HG03097 (cell line): ENCODE measurements at regions not wholly inside any gene's neighbourhood (a gene's known extent, or its start where the extent isn't known, plus 50 kb on each side); places are given as distances from the start of the nearest gene placed in this dataset.
"Not testable (repeated sequence)": the region's sequence is repeated elsewhere in the genome, so short reads cannot be mapped to it uniquely, and the experiment has no call there.

Source experiments
- ATAC-seq: cut with Tn5 transposase; IDR thresholded peaks from one replicate; pipeline ENCODE4 v1.9.1; 2021; ENCODE audit not compliant: unreplicated experiment, low FRiP score

GRCh38 chr2:142758973-142759372 is 118.5 kb upstream of the KYNU start:
- no peak for ATAC-seq

- no peak for ATAC-seq
Observed at GRCh38 chr2:142757111-142757510, 120.4 kb upstream of the KYNU start.

- ATAC-seq = no peak
Observed at GRCh38 chr2:142756430-142756829, 121.0 kb upstream of the KYNU start.

- no peak for ATAC-seq
Observed at GRCh38 chr2:142755191-142755590, 122.3 kb upstream of the KYNU start.

GRCh38 chr2:142754182-142754581 is 123.3 kb upstream of the KYNU start:
- ATAC-seq = no peak

- no peak for ATAC-seq
Observed at GRCh38 chr2:142750858-142751257, 126.6 kb upstream of the KYNU start.

GRCh38 chr2:142748559-142749099 is 128.8 kb upstream of the KYNU start:
- no peak for ATAC-seq

GRCh38 chr2:142745691-142746090 is 131.8 kb upstream of the KYNU start:
- ATAC-seq = no peak

GRCh38 chr2:142742371-142743214 is 134.9 kb upstream of the KYNU start:
- ATAC-seq = no peak

- ATAC-seq = no peak
Observed at GRCh38 chr2:142741764-142742269, 135.6 kb upstream of the KYNU start.

- no peak for ATAC-seq
Observed at GRCh38 chr2:142734770-142735169, 142.7 kb upstream of the KYNU start.

GRCh38 chr2:142734231-142734630 is 143.2 kb upstream of the KYNU start:
- no peak for ATAC-seq

- not testable (repeated sequence) for ATAC-seq
Observed at GRCh38 chr2:142729814-142730213, 147.7 kb upstream of the KYNU start.

GRCh38 chr2:142727821-142728478 is 149.5 kb upstream of the KYNU start:
- ATAC-seq = not testable (repeated sequence)

GRCh38 chr2:142725386-142725785 is 152.1 kb upstream of the KYNU start:
- no peak for ATAC-seq

GRCh38 chr2:142724713-142725349 is 152.6 kb upstream of the KYNU start:
- ATAC-seq = no peak

GRCh38 chr2:142724186-142724585 is 153.3 kb upstream of the KYNU start:
- ATAC-seq = no peak

GRCh38 chr2:142723236-142723635 is 154.2 kb upstream of the KYNU start:
- no peak for ATAC-seq

GRCh38 chr2:142722569-142722968 is 154.9 kb upstream of the KYNU start:
- no peak for ATAC-seq

GRCh38 chr2:142722086-142722485 is 155.4 kb upstream of the KYNU start:
- no peak for ATAC-seq

GRCh38 chr2:142721015-142721414 is 156.4 kb upstream of the KYNU start:
- no peak for ATAC-seq
